Fibroblast of skin of right biceps (primary cell): ENCODE measurements at regions not wholly inside any gene's neighbourhood (a gene's known extent, or its start where the extent isn't known, plus 50 kb on each side); places are given as distances from the start of the nearest gene placed in this dataset.

Experiments used
- DNase-seq: peaks from one replicate; pipeline ENCODE4 v3.0.0-alpha.2; 2013

DNA sequence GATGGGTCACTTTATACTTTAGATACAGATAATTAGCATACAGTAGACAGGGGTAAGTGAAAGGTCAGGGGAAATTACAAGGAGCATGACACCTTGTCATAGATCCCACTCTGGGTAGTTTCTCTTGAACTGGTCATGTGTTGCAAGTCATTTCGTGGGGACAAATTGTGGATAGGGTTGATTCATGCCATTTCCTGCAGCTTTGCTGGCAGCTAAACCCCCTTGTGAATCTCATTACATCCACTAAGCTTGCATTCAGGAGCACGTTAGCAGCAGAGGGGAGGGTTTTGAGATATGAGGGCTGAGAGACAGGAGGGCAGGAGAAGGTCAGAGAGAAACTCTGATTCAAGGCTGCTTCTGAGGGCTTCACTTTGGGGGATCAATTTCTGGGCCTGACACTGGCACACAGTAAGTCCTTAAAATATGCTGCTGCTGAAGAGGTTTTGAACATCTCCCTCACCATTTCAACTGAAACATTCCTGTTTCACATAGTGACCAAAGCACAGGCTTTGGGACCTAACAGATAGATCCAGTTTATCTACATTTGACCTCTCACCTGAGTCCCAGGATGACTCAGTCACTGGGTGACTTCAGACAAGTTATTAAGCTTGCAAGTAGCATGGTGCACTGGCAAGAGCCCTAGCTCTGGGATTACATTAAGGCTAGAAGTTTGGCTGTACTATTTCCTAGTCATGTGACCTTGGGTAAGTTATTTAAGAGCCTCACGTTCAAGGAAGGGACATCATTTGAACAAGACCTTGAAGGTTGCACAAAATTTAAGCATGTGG is 206.0 kb upstream of the USP24 start:
- DNase-seq = peak; percentile 80

DNA sequence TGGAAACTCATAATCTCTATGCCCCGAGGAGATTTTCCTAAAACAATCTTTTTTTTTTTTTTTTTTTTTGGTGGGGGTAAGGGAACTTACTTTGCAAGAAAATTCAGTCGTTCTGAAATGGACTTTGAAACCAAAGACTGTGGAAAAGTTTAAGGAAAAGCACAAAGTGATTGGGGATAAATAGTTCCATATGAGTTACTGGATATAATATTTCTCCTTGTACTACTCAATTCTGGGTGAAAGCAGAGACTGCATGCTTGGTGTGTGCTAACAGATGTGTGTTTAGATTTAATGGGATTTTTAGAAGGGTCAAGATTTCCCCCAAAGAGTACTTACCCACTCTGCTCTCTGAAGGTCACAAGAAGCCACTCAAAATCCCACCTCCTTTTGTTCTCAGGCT is 204.9 kb upstream of the USP24 start:
- DNase-seq = no peak

DNA sequence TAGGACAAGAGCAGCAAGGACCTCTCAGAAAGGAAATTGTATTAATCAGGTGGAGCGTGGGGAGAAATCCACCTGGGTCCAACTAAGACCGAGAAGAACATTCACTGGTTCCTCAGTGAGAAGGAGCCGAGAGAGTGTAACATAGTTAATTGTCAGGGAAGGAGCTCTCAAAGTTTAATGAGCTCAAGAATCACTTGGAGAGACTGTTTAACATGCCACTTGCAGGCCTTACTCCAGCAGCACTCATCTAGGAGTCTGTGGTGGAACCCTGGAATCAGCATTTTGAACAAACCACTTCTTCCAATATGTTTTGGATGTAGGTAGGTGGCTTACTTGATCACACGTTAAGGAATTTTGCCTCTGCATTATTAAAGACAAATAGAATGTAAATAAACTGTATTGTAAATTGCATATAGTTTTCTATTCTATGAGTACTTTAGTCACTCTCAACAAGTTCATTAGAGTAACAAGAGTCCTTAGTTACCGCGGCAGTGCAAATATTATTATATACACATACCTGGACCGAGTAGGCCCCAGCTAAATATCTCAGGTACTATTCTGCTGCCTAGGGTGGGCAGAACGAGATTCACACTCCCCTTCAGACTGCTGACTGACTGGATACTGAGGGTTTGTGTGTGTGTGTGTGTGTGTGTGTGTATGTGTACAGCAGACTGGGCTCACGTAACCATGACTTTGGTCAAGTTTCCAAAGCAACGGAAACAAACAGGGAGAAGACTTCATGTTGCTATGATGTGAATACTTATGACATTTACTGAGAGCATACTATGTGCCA is 203.2 kb upstream of the USP24 start:
- DNase-seq = peak; percentile 26

DNA sequence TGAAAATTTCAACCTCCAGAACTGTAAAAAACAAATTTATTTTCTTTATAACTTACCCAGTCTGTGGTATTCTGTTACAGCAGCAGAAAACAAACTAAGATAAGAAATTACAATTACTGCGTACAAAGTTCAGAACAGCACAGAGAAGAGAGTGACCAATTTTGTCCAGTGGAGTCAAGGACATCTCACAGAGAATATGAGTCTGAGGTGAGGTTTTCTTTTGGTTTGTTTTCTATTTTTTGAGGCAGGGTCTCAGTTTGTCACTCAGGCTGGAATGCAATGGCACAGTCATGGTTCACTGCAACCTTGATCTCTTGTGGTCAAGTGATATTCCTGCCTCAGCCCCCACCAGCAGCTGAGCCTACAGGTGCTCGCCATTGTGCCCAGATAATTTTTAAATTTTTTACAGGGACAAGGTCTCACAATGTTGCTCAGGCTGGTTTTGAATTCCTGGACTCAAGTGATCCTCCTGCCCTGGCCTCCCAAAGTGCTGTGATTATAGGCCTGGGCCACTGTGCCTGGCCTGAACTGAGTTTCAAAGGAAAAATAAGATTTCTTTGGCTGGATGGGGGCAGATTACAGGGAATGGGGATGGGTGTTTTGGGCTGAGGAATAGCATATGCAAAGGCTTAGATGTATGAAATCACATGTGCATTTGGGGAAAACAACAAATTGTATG is 201.1 kb upstream of the USP24 start:
- DNase-seq = no peak

DNA sequence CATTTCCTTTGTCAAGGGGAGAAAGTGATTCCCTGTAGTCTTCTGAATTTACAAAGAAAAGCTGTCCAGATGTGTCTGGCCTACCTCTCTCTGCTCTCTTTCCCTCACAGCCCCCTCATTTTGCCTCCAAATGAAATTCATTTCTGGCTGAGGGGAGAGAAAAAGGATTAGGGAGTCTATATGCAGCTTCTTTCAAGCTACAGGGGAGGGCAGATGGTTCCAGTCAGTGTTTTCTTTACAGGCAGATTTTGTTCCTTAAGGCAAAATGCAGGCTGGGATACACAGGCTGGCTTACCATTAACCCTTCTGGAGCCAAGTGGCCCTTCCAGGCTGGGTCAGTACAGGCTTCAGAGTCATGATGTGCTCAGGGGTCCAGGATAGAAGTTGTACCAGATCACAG is 198.1 kb upstream of the USP24 start:
- DNase-seq = no peak

DNA sequence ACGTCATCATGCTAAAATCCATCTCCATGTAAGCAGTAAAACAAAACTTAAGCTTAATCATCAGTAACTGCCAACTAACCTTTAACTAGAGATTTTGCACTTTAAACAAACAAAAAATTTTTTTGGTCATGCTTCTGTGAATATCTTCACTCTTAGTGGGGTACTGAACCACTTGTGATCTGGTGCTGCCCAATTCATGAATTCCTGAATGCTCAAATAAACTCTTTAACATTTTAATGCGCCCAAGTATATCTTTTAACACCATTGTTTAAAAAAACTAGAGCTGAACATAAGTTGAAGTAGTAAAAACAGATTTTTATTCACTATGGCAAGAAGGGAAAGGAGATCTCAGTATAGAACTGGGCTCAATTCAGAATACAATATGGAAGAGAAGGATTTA is 196.9 kb upstream of the USP24 start:
- DNase-seq = no peak

DNA sequence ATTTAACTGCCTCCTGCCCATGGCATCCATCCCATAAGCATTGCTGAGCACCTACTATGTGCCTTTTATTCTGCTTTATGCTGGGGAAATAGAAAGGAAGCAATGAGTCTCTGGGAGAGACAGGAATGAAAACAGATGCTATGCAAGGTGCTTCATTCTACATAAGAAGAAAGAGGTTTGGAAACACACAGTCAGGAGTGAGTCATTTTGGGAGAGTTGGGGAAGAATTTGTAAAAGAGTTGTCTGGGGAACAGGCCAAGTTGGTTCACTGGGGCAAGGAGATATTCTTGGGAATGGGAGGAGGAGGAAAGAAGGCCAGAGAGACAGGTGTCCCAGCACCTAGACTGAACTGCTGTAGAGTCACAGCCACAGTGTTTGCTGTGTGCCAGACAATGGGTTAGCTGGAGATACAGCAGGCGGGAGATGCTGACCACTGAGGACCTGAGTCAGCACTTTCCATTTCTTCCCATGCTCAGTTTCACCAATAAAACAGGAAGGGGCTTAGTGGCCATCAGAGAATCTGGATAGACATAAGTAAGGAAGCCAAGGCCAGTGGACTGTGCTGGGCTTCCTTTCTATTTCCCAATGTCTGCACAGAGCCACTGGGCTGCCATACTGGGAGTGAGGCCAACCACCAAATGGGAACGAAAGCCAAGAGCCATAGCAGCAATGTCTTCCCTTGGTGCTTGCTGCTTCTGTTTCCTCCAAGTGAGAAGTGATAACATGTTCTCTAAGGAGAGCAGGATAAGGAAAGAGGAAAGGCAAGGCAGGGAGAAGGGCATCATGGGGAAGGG is 187.7 kb upstream of the USP24 start:
- DNase-seq = peak; percentile 73

DNA sequence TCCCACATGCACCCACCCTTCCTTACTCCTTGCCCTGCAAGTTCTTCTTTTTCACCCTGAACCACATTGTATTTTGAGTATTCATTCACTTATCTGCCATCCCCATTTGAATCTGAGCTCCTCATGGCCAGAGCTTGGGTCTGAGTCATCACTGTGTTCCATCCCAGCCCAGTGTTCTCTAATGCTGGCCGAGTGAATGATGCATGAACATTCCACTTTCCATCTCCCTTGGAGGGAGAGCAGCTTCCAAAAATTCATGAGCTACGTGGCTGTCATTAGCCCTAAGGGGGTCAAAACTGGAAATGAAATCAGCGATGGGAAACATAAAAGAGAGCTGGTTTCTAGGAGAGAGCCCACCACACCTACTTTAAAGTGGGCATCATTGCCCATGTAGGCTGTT is 187.0 kb upstream of the USP24 start:
- peak; percentile 84 for DNase-seq

DNA sequence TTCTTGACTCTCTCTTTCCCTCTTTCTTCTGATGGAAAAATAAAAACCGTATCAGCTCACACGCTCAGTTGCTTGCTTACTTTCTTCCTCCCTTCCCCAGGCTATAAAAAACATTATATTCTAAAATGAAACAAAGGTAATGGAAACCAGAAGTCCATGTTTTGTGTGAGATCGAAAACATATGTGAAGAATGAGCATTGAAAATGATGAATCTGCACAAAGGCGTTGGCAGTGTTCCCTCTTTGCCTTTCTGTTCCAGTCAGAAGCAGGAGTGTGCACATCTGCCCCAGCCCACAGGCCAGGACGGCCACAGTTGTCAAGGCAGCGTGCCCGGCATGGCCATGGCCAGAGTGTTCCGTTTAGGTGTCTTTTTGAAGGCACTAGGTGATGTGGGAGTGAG is 185.3 kb upstream of the USP24 start:
- peak; percentile 75 for DNase-seq

DNA sequence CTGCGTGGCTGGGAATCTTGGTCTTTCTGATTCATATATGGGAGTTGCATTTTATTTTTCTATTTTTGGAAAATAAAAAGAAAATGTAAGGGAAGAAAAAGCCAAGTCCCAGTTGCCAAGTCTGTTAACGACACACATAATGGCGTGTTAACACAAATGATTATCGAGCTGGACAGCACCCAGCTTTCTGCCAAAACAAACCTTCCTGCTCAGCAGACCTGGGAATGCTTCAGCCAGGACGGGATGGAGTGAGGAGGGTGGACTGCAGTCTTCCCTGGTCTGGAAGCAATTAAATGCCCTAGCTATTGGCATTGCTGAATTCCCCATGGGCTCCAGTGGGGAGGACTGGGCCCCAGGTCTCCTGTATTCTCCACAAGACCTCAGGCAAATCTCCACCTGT is 184.2 kb upstream of the USP24 start:
- peak; percentile 26 for DNase-seq

DNA sequence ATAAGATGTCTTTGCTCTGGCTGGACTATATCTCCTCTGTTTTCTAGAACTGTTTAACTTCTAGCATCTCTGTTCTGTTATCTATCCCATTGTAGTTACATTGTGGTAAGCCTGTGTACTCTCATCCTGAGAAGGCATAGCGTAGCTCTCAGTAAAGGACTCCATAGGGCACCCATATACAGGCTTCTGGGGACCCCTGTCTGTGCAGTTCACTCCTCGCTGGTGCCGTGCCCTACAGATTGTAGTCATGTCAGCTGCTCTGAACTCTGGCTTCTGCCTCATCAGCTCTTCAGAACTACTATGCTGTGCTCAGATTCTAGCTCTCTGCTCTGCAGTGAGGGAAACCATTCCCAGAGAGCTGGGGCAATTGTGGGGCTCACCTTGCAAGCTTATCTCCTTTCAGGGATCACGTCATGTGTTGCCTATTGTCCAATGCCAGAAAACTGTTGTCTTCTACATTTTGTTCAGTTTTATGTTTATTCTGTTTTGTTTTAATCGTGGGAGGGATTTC is 181.3 kb upstream of the USP24 start:
- no peak for DNase-seq

DNA sequence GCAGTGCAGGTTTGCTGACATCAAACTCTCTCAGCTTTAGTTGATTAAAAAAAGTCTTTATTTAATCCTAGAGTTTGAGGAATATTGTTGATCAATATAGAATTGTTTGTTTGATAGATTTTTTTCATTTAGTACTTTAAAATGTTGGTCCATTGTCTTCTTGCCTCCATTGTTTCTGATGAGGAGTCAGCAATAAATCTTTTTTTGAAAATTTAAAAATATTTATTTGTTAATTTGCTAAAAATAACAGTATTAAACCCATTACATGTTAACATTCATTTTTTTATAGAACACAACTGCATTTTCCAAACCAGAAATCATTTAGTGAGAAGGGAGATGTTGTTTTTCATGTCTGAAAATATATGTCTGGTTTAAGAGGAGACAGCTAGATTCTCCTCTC is 173.8 kb upstream of the USP24 start:
- DNase-seq = no peak

DNA sequence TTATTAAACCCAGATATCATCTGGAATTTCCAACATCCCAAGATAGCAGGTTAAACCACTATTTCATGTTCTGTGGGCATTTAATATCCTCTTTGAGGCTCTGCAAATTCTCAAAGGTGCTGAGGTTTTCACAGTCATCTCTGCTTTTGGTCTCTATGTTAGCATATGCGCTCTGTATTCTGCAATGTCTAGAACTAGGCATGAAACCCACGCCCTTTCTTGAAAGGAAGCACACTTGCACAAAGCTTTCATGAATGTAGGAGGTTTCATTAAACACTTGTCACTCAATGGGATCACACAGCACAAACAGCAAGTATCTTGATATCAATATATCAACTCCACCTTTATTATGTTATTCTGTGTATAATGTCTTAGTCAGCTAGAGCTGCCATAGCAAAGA is 172.0 kb upstream of the USP24 start:
- DNase-seq = no peak

DNA sequence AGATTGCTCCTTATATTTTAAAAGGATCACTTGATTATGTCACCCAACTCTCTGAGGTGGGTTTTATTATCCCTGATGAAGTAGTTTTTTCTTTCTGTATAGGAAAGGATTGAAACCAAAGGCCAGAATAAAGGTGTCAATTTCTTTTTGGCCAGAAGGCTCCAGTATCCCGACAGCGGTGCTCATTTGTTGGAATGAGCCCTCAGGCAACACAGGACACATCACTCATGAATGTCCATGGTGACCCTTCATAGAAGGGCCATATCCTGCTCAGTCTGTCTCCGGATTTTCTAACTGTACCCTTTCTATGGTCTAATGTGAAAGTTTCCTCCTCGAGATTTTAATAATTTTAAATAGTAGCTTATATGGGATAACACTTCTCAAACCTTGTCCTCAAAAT is 171.3 kb upstream of the USP24 start:
- no peak for DNase-seq

DNA sequence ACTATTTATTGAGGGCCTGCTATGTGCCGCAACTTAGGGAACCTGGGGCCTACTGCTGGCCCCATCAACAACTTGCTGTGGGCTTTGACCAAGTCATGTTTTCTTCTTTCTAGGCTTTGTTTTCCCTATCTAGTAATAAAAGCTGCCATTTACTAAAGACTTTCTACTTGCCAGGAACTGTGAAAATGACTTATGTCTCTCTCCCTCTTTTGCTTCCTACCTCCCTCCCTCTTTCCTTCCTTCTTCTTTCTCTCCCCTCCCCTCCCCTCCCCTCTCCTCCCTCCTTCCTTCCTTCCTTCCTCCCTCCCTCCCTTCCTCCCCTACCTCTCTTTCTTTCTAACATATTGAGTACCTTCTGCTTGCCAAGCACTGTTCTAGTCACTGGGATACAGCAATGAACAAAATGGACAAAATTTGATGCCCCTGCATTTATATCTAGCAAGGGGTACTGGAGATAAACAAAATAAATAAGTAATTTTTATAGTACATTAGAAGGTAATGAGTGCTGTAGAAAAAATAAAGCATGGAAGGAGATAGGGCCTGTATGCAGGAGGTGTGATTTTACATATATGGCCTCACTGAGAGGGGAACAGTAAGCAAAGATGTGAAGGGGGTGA is 170.3 kb upstream of the USP24 start:
- DNase-seq = no peak

DNA sequence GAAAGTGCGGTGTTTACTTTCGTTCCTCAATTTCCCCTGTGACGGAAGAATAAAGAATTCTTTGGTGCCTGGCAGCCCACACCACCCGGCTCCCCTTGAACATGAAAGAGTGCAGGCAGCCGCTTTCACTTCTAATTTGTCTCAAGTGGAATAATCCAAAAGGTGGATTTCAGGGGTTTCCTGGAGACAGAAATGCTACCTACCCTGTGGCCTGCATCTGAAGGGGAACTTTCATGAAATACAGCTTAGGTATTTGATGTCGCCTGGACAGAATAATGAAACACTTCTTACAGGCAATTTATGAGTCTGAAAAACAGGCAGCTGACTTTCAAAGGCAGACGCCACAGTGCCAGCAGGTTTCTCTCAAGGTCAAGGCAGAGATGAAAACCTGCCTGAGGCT is 169.5 kb upstream of the USP24 start:
- no peak for DNase-seq

DNA sequence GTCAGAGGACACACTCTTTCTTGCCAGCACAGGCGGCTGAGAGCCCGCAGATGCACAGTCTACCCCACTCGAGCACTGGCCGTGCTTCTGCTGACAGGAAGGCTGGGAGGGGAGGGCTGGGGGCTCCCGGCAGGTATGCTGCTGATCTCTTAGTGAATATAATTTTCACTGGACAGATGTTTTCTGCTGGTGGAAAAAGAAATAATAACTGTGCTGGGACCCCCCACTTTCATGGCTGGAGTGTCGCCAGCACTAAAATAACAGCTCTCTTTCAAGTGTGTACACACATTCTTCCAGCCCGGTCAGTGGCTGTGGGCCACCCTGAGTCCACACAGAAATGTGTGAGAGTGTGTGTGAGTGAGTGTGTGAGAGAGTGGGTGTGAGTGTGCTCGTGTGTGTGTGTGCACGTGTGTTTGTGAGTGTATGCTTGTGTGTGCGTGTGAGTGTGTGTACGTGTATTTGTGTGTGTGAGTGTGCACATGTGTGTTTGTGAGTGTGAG is 167.7 kb upstream of the USP24 start:
- no peak for DNase-seq

DNA sequence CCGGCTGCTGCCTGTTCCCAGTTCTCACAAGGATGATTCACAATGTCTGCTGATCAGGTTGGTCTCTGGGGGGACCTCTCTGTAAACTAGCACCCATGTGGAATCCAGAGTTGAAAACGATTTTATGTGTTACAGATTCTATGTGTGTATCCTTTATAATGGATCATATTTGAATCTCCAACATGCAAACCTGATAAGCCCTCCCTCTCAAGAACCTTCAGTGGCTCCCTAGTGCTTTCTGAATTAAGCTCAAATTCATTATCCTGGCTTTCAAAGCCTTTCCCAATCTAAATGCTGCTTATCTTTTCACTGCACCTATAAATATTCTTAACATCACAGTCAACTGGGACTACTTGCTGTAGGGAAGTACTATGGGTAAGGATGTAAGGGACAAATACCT is 166.8 kb upstream of the USP24 start:
- no peak for DNase-seq

DNA sequence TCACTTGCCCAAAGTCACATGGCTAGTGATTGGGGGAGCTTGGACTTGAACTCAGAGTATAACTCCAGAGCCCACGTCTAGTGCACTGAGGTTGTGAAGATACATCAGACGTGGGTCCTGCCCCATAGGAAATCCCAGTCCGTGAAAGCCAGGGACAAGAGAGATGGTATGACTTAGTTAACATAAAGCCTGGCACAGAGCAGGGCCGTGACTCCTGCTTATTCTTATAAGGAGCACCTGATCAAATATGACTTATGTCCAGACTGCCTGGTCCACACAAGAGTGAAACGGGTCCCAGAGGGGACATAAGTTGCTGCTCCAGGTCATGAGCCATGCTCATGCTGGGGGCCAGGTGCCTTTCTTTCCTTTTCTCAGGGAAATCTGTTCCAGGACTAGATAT is 166.3 kb upstream of the USP24 start:
- no peak for DNase-seq

DNA sequence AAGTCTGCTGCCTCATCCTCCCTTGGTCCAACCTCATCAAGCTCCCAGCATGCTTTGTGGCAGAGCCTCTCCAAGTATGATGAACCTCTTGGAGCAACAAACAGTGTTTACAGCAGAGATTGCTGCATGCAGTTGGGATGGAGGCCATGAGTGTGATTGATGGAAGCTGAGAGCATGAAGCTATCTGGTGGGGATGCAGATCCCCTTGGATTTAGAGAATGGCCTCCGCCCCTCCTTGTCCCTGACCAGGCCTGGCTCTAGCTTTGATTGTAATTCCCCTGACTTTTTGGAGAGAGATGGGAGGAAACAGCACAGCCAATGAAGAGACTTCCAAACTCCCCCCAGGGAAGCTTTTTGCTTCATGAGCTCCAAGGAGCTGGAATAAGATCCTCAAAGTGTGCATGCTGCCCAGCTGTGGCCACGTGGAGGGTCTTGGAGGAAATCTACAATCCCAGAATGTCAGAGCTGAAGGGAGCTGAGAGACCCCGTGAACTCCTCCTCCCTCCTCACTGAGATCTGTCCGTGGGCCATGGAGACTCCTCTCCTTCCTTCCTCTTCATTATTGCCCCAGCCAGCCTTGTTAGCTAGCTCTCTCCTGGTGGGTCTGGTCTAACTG is 165.3 kb upstream of the USP24 start:
- no peak for DNase-seq

DNA sequence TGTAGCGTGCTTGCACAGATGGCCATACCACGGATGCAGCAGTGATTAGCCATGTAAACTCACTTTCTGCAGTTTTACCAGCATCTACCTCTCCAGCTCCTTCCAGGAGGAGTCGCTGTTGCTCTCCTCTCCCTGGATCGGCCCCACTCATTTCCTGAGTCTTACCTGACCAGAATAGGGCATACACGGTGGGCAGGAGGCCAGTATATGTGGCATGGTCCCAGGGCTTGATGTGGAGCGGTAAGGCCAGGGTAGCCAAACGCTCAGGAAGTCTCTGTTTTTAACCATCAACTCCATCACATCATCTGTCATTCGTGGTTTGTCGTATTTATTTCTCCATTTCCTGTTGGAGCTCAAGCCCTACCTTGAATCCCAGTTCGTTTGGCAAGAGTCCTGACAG is 163.4 kb upstream of the USP24 start:
- peak; percentile 58 for DNase-seq

DNA sequence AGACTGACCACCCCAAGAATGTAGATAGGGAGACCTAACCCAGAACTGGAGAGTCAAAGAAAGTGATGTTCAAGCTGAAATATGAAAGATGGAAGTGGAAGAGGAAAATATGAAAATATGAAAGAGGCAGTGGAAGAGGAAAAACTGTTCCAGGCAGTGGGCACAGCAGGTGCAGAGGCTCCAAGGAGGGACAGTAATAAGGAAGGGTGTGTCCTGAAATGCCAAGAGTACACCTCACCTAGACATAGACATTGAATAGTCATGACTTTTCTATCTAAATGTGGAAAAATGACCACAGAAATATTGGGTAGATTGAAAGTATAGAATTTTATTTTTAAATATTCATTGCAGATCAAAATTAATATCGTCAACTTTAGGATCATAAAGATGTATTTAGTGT is 161.7 kb upstream of the USP24 start:
- no peak for DNase-seq
